Prostate gland (tissue), 2 donors: ENCODE measurements at regions not wholly inside any gene's neighbourhood (a gene's known extent, or its start where the extent isn't known, plus 50 kb on each side); places are given as distances from the start of the nearest gene placed in this dataset.

ENCODE experiments used
- DNase-seq: peaks from one replicate; pipeline ENCODE4 v3.0.0-alpha.2; 2019; ENCODE audit warnings: low spot score
- H3K27ac ChIP-seq, 2 donors: fragments of 200-600 bp; sonication (generic); 2 replicates each; pipeline ENCODE4 v1.5.1; 2017 to 2019
- H3K27me3 ChIP-seq: fragments of 200-600 bp; sonication (generic); replicated peaks from 2 replicates; pipeline ENCODE4 v1.5.1; 2019; ENCODE audit not compliant: insufficient read depth
- H3K36me3 ChIP-seq, 2 donors: fragments of 200-600 bp; sonication (generic); 1 replicate in 1 of 2; 2 replicates in 1 of 2; pipeline versions ENCODE4 v1.5.1 to v1.8.1; 2017 to 2019
- H3K4me1 ChIP-seq: fragments of 200-600 bp; sonication (generic); replicated peaks from 2 replicates; pipeline ENCODE4 v1.5.1; 2019
- H3K4me3 ChIP-seq, 2 donors: fragments of 200-600 bp; sonication (generic); 2 replicates each; pipeline ENCODE4 v1.5.1; 2017 to 2019
- H3K9me3 ChIP-seq: fragments of 200-600 bp; sonication (generic); 2 replicates; pipeline ENCODE4 v1.5.1; 2017
- POLR2A ChIP-seq: fragments of 450-650 bp; IDR thresholded peaks from one replicate; pipeline ENCODE4 v1.6.1; 2016; ENCODE audit warnings: antibody characterized with exemption, mild to moderate bottlenecking
- POLR2AphosphoS5 ChIP-seq: sonication (generic); formaldehyde crosslinking; IDR thresholded peaks from one replicate; pipeline ENCODE4 v1.6.1; 2017; ENCODE audit warnings: antibody characterized with exemption
- WGBS: methylation state at CpG from one replicate; pipeline ENCODE4 v1.1.5; 2018; 5-methylcytosine and 5-hydroxymethylcytosine counted together
- intact Hi-C: fragments of 100-400 bp; cut with DNase I; formaldehyde crosslinking; loops from one replicate; pipeline ENCODE4 v1.14.2; 2022
- TF ChIP-seq, protein P1 (sequence below), 4 experiments: fragments of 200-600 bp in 2 of 4; fragments of 450-650 bp in 2 of 4; sonication (generic) in 2 of 4; IDR thresholded peaks; 1 replicate in 3 of 4; 2 replicates in 1 of 4; pipeline ENCODE4 v1.5.1; 2016 to 2019; ENCODE audit warnings: antibody characterized with exemption in 4 of 4, mild to moderate bottlenecking in 2 of 4, moderate library complexity in 2 of 4

DNA sequence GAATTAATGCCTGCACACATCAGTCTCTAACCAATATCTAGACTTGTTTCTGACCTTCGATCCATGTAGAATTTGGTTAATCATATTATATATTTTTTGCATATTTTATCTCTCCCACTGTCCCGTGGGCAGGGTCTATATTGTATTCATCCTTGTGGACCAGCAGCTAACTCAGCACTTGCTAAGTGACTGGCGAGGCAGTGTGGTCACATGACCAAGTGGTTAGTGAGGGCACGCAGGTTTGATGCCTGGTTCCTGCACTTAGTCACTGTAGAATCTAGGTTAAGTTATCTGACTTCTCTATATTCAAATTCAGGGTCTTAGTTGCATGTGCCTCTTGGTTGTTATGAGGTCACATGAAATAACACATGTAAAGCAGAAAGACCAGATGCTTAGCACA is 120.5 kb downstream of the UBE2U start:
- Histone ChIP-seq H3K9me3 (no peaks in the 10 kb centered on the region), H3K4me1 (no peaks in the 10 kb centered on the region), H3K36me3 (no peaks in the 10 kb centered on the region), H3K27me3 (no peaks in the 10 kb centered on the region), H3K4me3 (no peak overlapping the region), H3K27ac (no peak overlapping the region)
- no peak for DNase-seq
- TF ChIP-seq, protein P1, sequence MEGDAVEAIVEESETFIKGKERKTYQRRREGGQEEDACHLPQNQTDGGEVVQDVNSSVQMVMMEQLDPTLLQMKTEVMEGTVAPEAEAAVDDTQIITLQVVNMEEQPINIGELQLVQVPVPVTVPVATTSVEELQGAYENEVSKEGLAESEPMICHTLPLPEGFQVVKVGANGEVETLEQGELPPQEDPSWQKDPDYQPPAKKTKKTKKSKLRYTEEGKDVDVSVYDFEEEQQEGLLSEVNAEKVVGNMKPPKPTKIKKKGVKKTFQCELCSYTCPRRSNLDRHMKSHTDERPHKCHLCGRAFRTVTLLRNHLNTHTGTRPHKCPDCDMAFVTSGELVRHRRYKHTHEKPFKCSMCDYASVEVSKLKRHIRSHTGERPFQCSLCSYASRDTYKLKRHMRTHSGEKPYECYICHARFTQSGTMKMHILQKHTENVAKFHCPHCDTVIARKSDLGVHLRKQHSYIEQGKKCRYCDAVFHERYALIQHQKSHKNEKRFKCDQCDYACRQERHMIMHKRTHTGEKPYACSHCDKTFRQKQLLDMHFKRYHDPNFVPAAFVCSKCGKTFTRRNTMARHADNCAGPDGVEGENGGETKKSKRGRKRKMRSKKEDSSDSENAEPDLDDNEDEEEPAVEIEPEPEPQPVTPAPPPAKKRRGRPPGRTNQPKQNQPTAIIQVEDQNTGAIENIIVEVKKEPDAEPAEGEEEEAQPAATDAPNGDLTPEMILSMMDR (IDR thresholded peaks at IDR 0.05) = no peak
- TF ChIP-seq POLR2A = no peak
- no peak for TF ChIP-seq POLR2AphosphoS5
- intact Hi-C loops = no loop called here
- 83% methylated on average over 4 of the region's 4 CpGs for WGBS

DNA sequence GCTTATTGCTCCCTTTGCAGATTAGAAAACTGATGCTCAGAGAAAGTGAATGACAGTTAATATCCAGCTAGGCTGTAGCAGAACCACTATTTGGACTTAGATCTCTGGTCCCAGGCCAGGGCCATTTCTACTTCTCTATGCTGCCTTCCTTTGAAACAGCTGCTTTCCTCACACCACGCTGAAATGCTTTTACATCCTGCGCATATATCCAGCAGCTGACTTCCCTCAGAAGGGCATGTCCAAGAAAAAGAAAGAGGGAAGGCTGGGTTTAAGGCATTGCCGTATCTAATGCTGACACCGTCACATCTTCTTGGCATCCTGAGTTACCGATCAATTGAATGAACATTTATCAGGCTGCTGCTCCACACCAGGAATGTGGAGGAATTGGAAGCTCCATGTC is 122.4 kb downstream of the UBE2U start:
- Histone ChIP-seq H3K27me3 (no peaks in the 10 kb centered on the region), H3K36me3 (no peaks in the 10 kb centered on the region), H3K4me3 (no peak overlapping the region), H3K27ac (no peak overlapping the region), H3K9me3 (no peaks in the 10 kb centered on the region), H3K4me1 (no peaks in the 10 kb centered on the region)
- no peak for DNase-seq
- TF ChIP-seq POLR2AphosphoS5 (no peak), POLR2A (no peak)
- TF ChIP-seq, protein P1 (IDR thresholded peaks at IDR 0.05) = no peak
- 90% methylated on average over 5 of the region's 5 CpGs for WGBS
- intact Hi-C loops = no loop called here

DNA sequence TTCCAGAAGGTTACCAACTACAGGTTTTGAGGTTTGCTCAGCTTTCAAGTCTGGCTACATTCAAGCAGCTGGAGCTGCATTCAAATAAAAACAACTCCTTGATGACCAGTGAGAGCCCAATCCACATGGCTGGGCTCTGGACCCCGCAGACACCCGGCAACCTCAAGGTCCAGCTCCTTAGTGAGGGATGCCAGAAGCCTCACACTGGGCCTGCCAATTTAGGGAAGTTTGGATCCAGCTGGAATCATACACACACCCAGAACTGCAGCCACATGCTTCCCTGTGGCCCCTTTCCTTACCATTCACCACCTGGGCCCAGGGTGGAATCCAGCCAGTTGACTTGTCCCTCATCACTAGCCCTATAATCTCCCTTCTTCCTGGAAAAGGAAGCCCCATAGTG is 123.7 kb downstream of the UBE2U start:
- Histone ChIP-seq H3K4me1 (no peaks in the 10 kb centered on the region), H3K9me3 (no peaks in the 10 kb centered on the region), H3K27ac (no peak overlapping the region), H3K4me3 (no peak overlapping the region), H3K36me3 (no peaks in the 10 kb centered on the region), H3K27me3 (no peaks in the 10 kb centered on the region)
- TF ChIP-seq, protein P1 (IDR thresholded peaks at IDR 0.05) = no peak
- 65% methylated on average over 2 of the region's 2 CpGs for WGBS
- intact Hi-C loops = no loop called here
- no peak for DNase-seq

DNA sequence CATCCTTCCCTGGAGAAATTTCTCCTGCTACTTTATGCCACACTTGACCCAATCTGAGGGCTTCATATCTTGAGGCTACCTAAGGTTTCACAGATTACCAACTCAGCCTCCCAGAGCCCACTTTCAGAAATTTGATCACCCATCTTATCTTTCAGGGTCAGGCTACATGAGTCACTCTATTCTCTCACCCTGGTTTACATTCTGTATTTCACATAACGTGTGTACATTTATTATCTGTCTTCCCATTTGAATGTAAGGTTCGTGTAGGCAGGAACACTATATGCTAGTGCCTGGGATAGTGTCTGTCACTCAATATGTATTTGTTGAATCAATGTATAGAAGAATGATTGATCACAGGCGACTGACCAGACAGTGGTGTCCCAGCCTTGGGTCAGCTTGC is 124.8 kb downstream of the UBE2U start:
- no peaks in the 10 kb centered on the region for H3K36me3 ChIP-seq
- no peak for DNase-seq
- no peaks in the 10 kb centered on the region for H3K27me3 ChIP-seq
- H3K4me1 ChIP-seq = no peaks in the 10 kb centered on the region
- no peak overlapping the region for H3K4me3 ChIP-seq
- 88% methylated on average over 3 of the region's 3 CpGs for WGBS
- no peak for TF ChIP-seq POLR2A
- TF ChIP-seq, protein P1 (IDR thresholded peaks at IDR 0.05) = no peak
- no peak for TF ChIP-seq POLR2AphosphoS5
- no peak overlapping the region for H3K27ac ChIP-seq
- intact Hi-C loops = no loop called here
- H3K9me3 ChIP-seq = no peaks in the 10 kb centered on the region

DNA sequence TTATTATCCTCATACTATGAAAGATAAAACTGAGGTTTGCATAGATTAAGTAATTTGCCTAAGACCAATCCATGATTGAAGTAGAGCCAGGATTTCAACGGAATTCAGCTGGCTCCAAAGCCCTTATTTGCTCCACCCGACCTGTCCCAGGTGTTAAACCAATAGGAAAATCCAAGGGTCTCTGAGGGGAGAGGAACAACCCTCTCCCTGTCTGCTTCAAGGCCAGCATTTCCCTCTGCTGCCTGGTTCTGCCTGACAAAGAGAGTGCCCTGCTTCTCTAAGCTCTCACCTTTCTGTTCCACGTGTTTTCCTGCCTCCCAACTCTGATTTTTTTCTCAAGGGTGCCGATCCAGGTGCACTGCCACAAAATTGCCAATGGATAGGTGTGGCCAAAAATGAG is 127.4 kb downstream of the UBE2U start:
- Histone ChIP-seq H3K27me3 (no peaks in the 10 kb centered on the region), H3K9me3 (no peaks in the 10 kb centered on the region), H3K4me3 (no peak overlapping the region), H3K27ac (no peak overlapping the region), H3K36me3 (no peaks in the 10 kb centered on the region), H3K4me1 (no peaks in the 10 kb centered on the region)
- WGBS = 33% methylated on average over 4 of the region's 4 CpGs
- intact Hi-C loops = no loop called here
- TF ChIP-seq POLR2A (no peak), POLR2AphosphoS5 (no peak)
- TF ChIP-seq, protein P1 (IDR thresholded peaks at IDR 0.05) = no peak
- no peak for DNase-seq
